Mesenchymal stem cell (in vitro differentiated cells and primary cell): ENCODE measurements at regions not wholly inside any gene's neighbourhood (a gene's known extent, or its start where the extent isn't known, plus 50 kb on each side); places are given as distances from the start of the nearest gene placed in this dataset.

Experiments
- DNase-seq: peaks from one replicate; pipeline ENCODE4 v3.0.0-alpha.2; 2013
- H2AFZ ChIP-seq: one replicate; pipeline ENCODE4 v1.6.1; 2013; ENCODE audit warnings: low read depth, mild to moderate bottlenecking, control low read depth, inconsistent platforms, low read length, moderate library complexity
- H2AK5ac ChIP-seq: 2 replicates; pipeline ENCODE4 v1.6.1; 2013; ENCODE audit warnings: low read length, moderate library complexity, mild to moderate bottlenecking, inconsistent platforms; ENCODE audit not compliant: severe bottlenecking
- H2BK120ac ChIP-seq: one replicate; pipeline ENCODE4 v1.6.1; 2013; ENCODE audit warnings: low read depth, mild to moderate bottlenecking, inconsistent platforms, low read length, moderate library complexity
- H2BK12ac ChIP-seq, 2 experiments: one replicate each; pipeline ENCODE4 v1.6.1; 2013; ENCODE audit warnings: inconsistent platforms in 2 of 2, low read length in 2 of 2, mild to moderate bottlenecking in 2 of 2, moderate library complexity in 2 of 2, control low read depth in 1 of 2
- H2BK15ac ChIP-seq: one replicate; pipeline ENCODE4 v1.6.1; 2013; ENCODE audit warnings: mild to moderate bottlenecking, low read depth, inconsistent platforms; ENCODE audit not compliant: poor library complexity, severe bottlenecking
- H2BK5ac ChIP-seq: 2 replicates; pipeline ENCODE4 v1.6.1; 2013; ENCODE audit warnings: low read depth, mild to moderate bottlenecking, low read length, control low read depth, inconsistent platforms; ENCODE audit not compliant: poor library complexity, severe bottlenecking
- H3K14ac ChIP-seq, 2 experiments: one replicate each; pipeline ENCODE4 v1.6.1; 2013; ENCODE audit warnings: inconsistent platforms in 2 of 2, low read length in 2 of 2, control low read depth in 1 of 2, mild to moderate bottlenecking in 1 of 2, moderate library complexity in 1 of 2
- H3K18ac ChIP-seq, 2 experiments: one replicate each; pipeline ENCODE4 v1.6.1; 2013; ENCODE audit warnings: inconsistent platforms in 2 of 2, low read length in 2 of 2, control low read depth in 1 of 2, low read depth in 1 of 2, mild to moderate bottlenecking in 1 of 2
- H3K23ac ChIP-seq, 2 experiments: one replicate each; pipeline ENCODE4 v1.6.1; 2013; ENCODE audit warnings: inconsistent platforms in 2 of 2, low read length in 2 of 2, mild to moderate bottlenecking in 2 of 2, moderate library complexity in 2 of 2, control low read depth in 1 of 2
- H3K27ac ChIP-seq: 2 replicates; pipeline ENCODE4 v1.5.1; 2013; ENCODE audit warnings: mild to moderate bottlenecking, moderate library complexity, low read length, control low read depth, inconsistent platforms; ENCODE audit not compliant: poor library complexity, severe bottlenecking
- H3K27me3 ChIP-seq, 2 experiments: 2 replicates each; pipeline versions ENCODE4 v1.6.1 to v1.7.0; 2013; ENCODE audit warnings: low read length in 2 of 2, mild to moderate bottlenecking in 2 of 2, moderate library complexity in 2 of 2, control low read depth in 1 of 2, inconsistent platforms in 1 of 2; ENCODE audit not compliant: control insufficient read depth in 1 of 2, insufficient read depth in 1 of 2
- H3K36me3 ChIP-seq, 2 experiments: 2 replicates each; pipeline versions ENCODE4 v1.6.1 to v1.7.0; 2013; ENCODE audit warnings: low read length in 2 of 2, control low read depth in 1 of 2, inconsistent platforms in 1 of 2, low read depth in 1 of 2, mild to moderate bottlenecking in 1 of 2; ENCODE audit not compliant: insufficient read depth in 2 of 2, control insufficient read depth in 1 of 2
- H3K4ac ChIP-seq, 2 experiments: one replicate each; pipeline ENCODE4 v1.6.1; 2013; ENCODE audit warnings: inconsistent platforms in 2 of 2, low read length in 2 of 2, mild to moderate bottlenecking in 2 of 2, moderate library complexity in 2 of 2, control low read depth in 1 of 2, low read depth in 1 of 2
- H3K4me1 ChIP-seq: 2 replicates; pipeline ENCODE4 v1.6.1; 2013; ENCODE audit warnings: low read depth, low read length, control low read depth; ENCODE audit not compliant: control insufficient read depth, insufficient read depth
- H3K4me2 ChIP-seq: 2 replicates; pipeline ENCODE4 v1.6.1; 2013; ENCODE audit warnings: low read length, mild to moderate bottlenecking, inconsistent platforms; ENCODE audit not compliant: poor library complexity, severe bottlenecking
- H3K4me3 ChIP-seq, 2 experiments: 2 replicates each; pipeline versions ENCODE4 v1.5.1 to v1.7.0; 2013; ENCODE audit warnings: low read length in 2 of 2, mild to moderate bottlenecking in 2 of 2, control low read depth in 1 of 2, low read depth in 1 of 2; ENCODE audit not compliant: insufficient read depth in 1 of 2
- H3K79me1 ChIP-seq: replicated peaks from 2 replicates; pipeline ENCODE4 v1.6.1; 2013; ENCODE audit warnings: mild to moderate bottlenecking, control low read depth, low read length, inconsistent platforms; ENCODE audit not compliant: poor library complexity, severe bottlenecking
- H3K9ac ChIP-seq: 2 replicates; pipeline ENCODE4 v1.7.0; 2013; ENCODE audit warnings: mild to moderate bottlenecking, low read length, moderate library complexity
- H3K9me3 ChIP-seq: 2 replicates; pipeline ENCODE4 v1.7.0; 2013; ENCODE audit warnings: mild to moderate bottlenecking, low read length; ENCODE audit not compliant: control insufficient read depth
- H4K8ac ChIP-seq: one replicate; pipeline ENCODE4 v1.6.1; 2013; ENCODE audit warnings: inconsistent platforms, mild to moderate bottlenecking, low read length, moderate library complexity
- H4K91ac ChIP-seq: one replicate; pipeline ENCODE4 v1.6.1; 2013; ENCODE audit warnings: mild to moderate bottlenecking, low read length, inconsistent platforms
- WGBS: methylation state at CpG from one replicate; pipeline ENCODE4 v1.1.7; 2013; ENCODE audit warnings: mixed read lengths; 5-methylcytosine and 5-hydroxymethylcytosine counted together

DNA sequence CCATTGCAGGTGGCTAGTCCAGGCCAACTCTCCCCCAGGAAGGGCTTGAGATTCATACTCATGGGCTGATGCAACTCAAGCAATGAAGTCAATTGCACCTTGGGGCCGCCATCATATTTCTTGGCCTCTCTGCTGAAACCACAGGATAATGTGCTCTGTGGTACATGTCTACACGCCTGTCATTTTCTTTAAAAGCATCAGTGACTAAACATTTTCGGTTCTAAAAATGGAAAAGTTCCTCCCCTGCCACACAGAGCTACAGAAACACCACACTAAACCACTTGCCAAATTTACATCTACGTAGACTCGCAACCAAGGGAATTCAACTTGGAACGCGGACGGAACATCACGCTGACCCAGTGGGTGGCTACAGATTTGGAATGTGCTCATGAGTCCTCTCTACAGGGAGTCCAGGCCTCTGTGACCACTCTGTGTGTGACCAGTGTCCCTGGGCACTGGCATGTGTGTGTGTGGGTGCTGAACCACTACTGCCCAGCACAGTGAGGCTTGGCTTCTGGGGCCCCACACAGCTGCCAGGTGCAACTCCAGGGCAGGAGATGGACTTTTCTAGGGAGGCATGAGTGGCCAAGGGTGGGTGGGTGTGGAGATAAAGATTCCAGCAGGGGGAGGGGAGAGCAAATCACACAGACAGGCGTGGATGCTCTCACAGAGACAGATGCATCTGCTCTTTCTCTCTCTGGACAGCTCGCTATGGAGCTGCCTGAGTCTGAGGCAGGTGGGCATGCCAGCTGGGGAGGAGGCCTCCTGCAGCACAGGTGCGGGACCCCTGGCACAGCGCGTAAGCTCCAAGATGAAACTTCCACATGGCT is 261.9 kb downstream of the CTTN start:
- 82% methylated on average over 14 of the region's 14 CpGs for whole genome bisulfite sequencing
- Histone ChIP-seq H3K23ac (no peak overlapping the region), H3K27ac (no peak overlapping the region)

DNA sequence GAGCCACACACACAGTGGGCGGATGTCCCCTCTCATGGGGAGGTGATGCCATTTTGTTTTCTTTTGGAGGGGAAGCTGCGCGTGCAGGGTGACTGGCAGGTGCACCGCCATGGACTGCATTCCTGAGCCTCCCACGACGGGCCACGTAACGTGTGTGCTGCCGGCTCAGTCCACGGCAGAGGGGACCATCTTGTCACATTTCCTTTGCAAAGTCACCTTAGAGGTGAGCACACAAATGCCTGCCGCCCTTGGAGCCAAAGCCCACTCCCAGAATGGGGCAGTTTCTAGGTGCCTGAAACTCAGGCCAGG is 262.5 kb downstream of the CTTN start:
- Histone ChIP-seq H3K14ac (no peak overlapping the region), H3K36me3 (peaks cover 0 to 6% of the 10 kb centered on the region in 2 experiments), H3K9me3 (no peaks in the 10 kb centered on the region), H2BK120ac (no peak overlapping the region), H4K91ac (no peak overlapping the region), H3K18ac (no peak overlapping the region), H2BK15ac (no peak overlapping the region), H3K4me2 (no peak overlapping the region), H3K4me1 (peaks cover 12% of the 10 kb centered on the region), H3K27ac (no peak overlapping the region), H3K23ac (no peak overlapping the region), H3K4ac (no peak overlapping the region), H3K9ac (peak overlapping the region; percentile 91), H2BK5ac (no peak overlapping the region), H2AFZ (no peak overlapping the region), H2BK12ac (no peak overlapping the region), H2AK5ac (no peak overlapping the region), H4K8ac (no peak overlapping the region), H3K4me3 (peak overlapping the region in 1 of 2 experiments; percentile 78), H3K79me1 (peaks cover 2% of the 10 kb centered on the region), H3K27me3 (peaks cover 11 to 44% of the 10 kb centered on the region in 2 experiments)
- no peak for DNase-seq
- 95% methylated on average over 11 of the region's 11 CpGs for WGBS

More for the DNA sequence above, 261.9 kb downstream of the CTTN start:
- peaks cover 2% of the 10 kb centered on the region for H3K79me1 ChIP-seq
- H3K18ac ChIP-seq = no peak overlapping the region
- peaks cover 12 to 44% of the 10 kb centered on the region in 2 experiments for H3K27me3 ChIP-seq
- peaks cover 0 to 6% of the 10 kb centered on the region in 2 experiments for H3K36me3 ChIP-seq
- no peak overlapping the region for H3K9ac ChIP-seq
- no peak overlapping the region for H2BK15ac ChIP-seq
- no peak overlapping the region for H3K4ac ChIP-seq
- H2BK5ac ChIP-seq = no peak overlapping the region
- no peak overlapping the region for H3K4me3 ChIP-seq
- no peak overlapping the region for H2BK12ac ChIP-seq
- no peak overlapping the region for H2AK5ac ChIP-seq
- no peak overlapping the region for H2AFZ ChIP-seq
- H4K91ac ChIP-seq = no peak overlapping the region
- no peak overlapping the region for H3K14ac ChIP-seq
- H3K9me3 ChIP-seq = no peaks in the 10 kb centered on the region
- DNase-seq = no peak
- H2BK120ac ChIP-seq = no peak overlapping the region
- H3K4me1 ChIP-seq = peaks cover 12% of the 10 kb centered on the region
- no peak overlapping the region for H3K4me2 ChIP-seq
- H4K8ac ChIP-seq = no peak overlapping the region

DNA sequence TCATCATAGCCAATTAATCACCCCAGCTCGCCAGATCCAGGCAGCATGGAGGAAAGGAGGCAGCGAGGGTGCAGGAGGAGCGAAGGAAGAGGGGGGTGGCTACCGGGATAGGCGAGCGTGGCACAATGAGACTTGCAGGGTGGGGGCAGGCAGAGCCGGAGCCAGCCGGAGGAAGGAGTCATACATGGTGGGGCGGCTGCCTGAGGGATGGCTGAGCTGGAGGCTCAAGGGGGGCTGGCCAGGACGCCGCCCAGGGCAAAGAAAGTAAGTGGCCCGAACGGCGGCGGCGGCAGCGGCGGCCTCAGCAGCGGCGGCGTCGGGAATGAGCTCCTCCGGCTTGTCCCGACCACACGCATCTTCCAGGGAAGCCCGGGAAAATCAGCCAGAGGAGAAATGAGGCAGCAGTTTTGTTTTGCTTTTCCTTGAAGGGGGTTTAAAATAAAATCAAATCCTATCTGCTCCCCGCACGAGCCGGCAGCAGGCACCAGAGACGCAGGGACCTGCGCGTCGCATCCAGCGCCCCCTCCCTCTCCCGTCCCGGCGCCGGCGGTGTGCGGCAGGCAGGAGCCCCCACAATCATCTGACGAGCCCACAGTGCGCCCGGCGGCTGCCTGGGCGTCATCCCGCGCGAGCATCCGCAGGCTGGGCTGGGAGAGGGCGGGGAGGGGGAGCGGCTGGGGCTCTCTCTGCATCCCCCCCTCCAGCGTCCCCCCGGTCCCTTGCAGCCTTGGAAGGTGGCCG is 263.6 kb downstream of the CTTN start:
- Histone ChIP-seq H3K9ac (peak overlapping the region; percentile 91), H4K8ac (no peak overlapping the region), H3K18ac (peak overlapping the region in 1 of 2 experiments; percentile 23), H2BK12ac (no peak overlapping the region), H3K4me1 (peaks cover 12% of the 10 kb centered on the region), H2BK120ac (no peak overlapping the region), H3K9me3 (no peaks in the 10 kb centered on the region), H2BK5ac (no peak overlapping the region), H2AK5ac (no peak overlapping the region), H3K14ac (peak overlapping the region in 1 of 2 experiments; percentile 68), H3K4me2 (peak overlapping the region; percentile 64), H3K36me3 (peaks cover 0 to 6% of the 10 kb centered on the region in 2 experiments), H3K27ac (no peak overlapping the region), H2BK15ac (no peak overlapping the region), H2AFZ (no peak overlapping the region), H3K23ac (peak overlapping the region in 1 of 2 experiments; percentile 73), H3K4ac (no peak overlapping the region), H3K4me3 (peak overlapping the region; percentile 20 to 78), H4K91ac (no peak overlapping the region), H3K79me1 (no peaks in the 10 kb centered on the region), H3K27me3 (peaks cover 5 to 44% of the 10 kb centered on the region in 2 experiments)
- DNase-seq = peak; percentile 54
- 4% methylated on average over 48 of the region's 54 CpGs for WGBS

DNA sequence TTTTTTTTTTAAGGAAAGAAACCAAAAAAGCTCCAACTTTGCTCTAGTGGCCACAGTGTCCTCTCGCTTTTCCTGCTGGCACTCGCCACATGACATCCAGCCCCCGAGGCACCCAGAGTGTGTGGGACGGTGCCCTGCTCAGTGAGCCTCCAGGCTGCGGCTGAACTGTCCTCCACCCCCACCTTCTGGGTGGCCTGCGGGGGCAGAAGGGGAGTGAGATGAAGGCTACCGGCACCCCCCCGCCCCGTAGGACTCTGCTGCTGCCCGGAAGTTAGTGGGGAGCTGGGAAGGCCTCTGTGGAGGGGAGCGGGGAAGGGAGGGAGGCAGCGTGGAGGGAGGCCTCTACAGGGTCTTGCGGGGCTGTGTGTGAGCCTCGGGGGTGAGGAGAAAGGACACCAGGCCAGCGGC is 264.4 kb downstream of the CTTN start:
- H2BK5ac ChIP-seq = no peak overlapping the region
- no peak overlapping the region for H4K91ac ChIP-seq
- no peak overlapping the region for H2AFZ ChIP-seq
- peak; percentile 5 for DNase-seq
- peaks cover 5 to 44% of the 10 kb centered on the region in 2 experiments for H3K27me3 ChIP-seq
- no peak overlapping the region for H3K23ac ChIP-seq
- H3K4me2 ChIP-seq = no peak overlapping the region
- H3K9me3 ChIP-seq = no peaks in the 10 kb centered on the region
- H3K79me1 ChIP-seq = no peaks in the 10 kb centered on the region
- H3K4me1 ChIP-seq = peaks cover 12% of the 10 kb centered on the region
- H2AK5ac ChIP-seq = no peak overlapping the region
- H3K27ac ChIP-seq = no peak overlapping the region
- H3K9ac ChIP-seq = peak overlapping the region; percentile 91
- H2BK15ac ChIP-seq = no peak overlapping the region
- no peak overlapping the region for H3K4ac ChIP-seq
- 49% methylated on average over 15 of the region's 15 CpGs for WGBS
- no peak overlapping the region for H4K8ac ChIP-seq
- no peak overlapping the region for H2BK120ac ChIP-seq
- peaks cover 0 to 6% of the 10 kb centered on the region in 2 experiments for H3K36me3 ChIP-seq
- H3K18ac ChIP-seq = no peak overlapping the region
- no peak overlapping the region for H3K14ac ChIP-seq
- H2BK12ac ChIP-seq = no peak overlapping the region
- peak overlapping the region in 1 of 2 experiments; percentile 78 for H3K4me3 ChIP-seq
